ENCODE measurements at regions not wholly inside any gene's neighbourhood (a gene's known extent, or its start where the extent isn't known, plus 50 kb on each side); places are given as distances from the start of the nearest gene placed in this dataset.

DNA sequence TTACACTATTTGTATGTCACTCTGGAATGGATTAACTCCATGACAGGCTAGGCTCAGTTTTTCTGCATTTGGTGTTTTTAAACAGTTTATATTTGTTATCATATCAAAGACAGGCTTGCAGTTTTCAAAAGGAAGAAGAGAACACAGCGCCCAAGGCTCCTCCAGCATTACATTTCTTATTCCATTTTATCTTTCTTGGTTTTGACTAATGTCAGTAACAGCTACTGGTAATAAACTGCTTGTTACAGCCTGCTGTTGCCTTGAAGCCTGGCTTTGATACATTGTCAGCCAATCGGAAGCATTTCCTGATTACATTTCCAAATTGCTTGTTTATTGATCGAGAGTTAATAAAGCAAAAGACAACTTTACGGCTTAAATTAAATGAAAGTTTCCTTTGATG, 166.0 kb upstream of the MDFIC start:
- H3K4me1 ChIP-seq (ENCODE audit: control insufficient read depth, insufficient read depth, low read length, poor library complexity, severe bottlenecking) = no peaks in the 10 kb centered on the region
- H3K4me3 Mint-ChIP-seq = no peak overlapping the region
- H3K36me3 ChIP-seq (ENCODE audit: control insufficient read depth, insufficient read depth, low read length) = no peaks in the 10 kb centered on the region
- no peak overlapping the region for H3K4me3 ChIP-seq (ENCODE audit: low read depth, low read length)
- H3K4me1 Mint-ChIP-seq = peaks cover 0 to 2% (median 0%) of the 10 kb centered on the region in 4 donors
- no peak overlapping the region for H3K27ac ChIP-seq (ENCODE audit: insufficient read depth, low read length, poor library complexity, severe bottlenecking)
- H3K9me3 Mint-ChIP-seq = peaks cover 0 to 4% (median 0%) of the 10 kb centered on the region in 7 donors
- ATAC-seq (ENCODE audit: low read depth in 2 of 2) (no peak), DNase-seq (no peak)
- no peaks in the 10 kb centered on the region for H3K27me3 ChIP-seq (ENCODE audit: control insufficient read depth, insufficient read depth, low read length)
- H3K27ac Mint-ChIP-seq = no peak overlapping the region
- no peaks in the 10 kb centered on the region for H3K9me3 ChIP-seq (ENCODE audit: control insufficient read depth in 2 of 2, low read length in 2 of 2)
- no peaks in the 10 kb centered on the region for H3K36me3 Mint-ChIP-seq
- H3K27me3 Mint-ChIP-seq = peaks cover 4% of the 10 kb centered on the region

DNA sequence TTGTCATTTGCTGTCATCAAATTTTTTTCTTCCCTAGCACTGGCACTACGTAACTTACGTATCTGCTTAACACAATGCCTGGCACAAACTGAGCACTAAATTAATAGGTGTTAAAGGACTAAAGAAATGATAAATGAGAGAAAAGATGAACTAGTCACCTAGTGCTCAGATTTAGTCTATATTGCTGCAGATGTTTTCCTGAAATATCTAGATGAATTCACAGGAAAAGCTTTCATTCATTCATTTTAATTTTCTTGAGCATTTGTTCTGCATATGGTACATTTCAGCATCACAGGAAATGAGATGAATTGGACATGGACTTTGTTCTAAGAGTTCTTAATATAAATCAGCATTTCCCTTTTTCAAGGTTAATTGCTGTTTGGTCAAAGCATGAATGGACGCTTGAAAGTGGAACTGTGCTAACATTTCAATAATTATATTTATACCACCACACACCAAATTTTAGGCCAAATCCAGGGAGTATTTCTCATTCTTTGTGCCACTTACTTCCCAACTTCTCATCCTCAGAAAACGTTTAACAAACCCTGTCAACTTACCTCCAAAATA, 163.2 kb upstream of the MDFIC start:
- Mint-ChIP-seq H3K27ac (no peak overlapping the region), H3K9me3 (peaks cover 0 to 3% (median 0%) of the 10 kb centered on the region in 7 donors), H3K27me3 (peaks cover 1% of the 10 kb centered on the region), H3K36me3 (no peaks in the 10 kb centered on the region), H3K4me3 (no peak overlapping the region), H3K4me1 (no peaks in the 10 kb centered on the region)
- Histone ChIP-seq H3K27ac (ENCODE audit: insufficient read depth, low read length, poor library complexity, severe bottlenecking) (no peak overlapping the region), H3K4me3 (ENCODE audit: low read depth, low read length) (no peak overlapping the region), H3K36me3 (ENCODE audit: control insufficient read depth, insufficient read depth, low read length) (no peaks in the 10 kb centered on the region), H3K27me3 (ENCODE audit: control insufficient read depth, insufficient read depth, low read length) (no peaks in the 10 kb centered on the region), H3K9me3 (ENCODE audit: control insufficient read depth in 2 of 2, low read length in 2 of 2) (no peaks in the 10 kb centered on the region), H3K4me1 (ENCODE audit: control insufficient read depth, insufficient read depth, low read length, poor library complexity, severe bottlenecking) (no peaks in the 10 kb centered on the region)
- DNase-seq = no peak
- no peak for ATAC-seq (ENCODE audit: low read depth in 2 of 2)

DNA sequence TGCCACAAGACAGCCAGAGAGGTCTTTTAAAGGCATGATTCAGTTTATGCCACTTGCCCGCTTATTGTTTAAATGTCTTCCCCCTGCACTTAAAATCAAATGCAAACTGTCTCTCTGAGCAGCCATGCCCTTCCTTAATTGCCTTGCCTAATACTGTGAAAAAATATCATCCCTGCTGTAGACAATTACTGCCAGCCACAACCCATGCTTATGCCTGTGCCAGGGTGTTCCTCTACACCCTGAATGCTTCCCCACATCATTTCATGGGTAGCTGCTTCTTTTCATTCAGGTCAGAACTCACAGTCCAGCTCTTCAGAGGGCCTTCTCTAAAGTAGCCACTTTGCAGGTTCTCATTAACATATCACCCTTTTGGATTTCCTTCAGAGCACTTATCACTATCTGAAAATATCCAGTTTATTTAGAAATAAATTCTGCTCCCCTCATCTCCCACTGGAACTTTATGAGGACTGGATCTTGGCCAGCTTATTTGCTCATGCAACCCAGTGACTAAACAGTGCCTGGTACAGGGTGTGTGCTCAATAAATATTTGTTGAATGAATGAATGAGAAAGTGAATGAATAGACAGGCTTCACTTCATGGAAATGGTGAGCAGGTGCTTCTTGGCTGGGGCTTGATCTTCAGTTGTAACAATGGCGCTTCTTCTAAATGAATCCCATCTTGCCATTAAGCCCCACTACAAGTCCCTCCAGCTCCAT, 162.4 kb upstream of the MDFIC start:
- ATAC-seq (ENCODE audit: low read depth in 2 of 2) = no peak
- Histone ChIP-seq H3K36me3 (ENCODE audit: control insufficient read depth, insufficient read depth, low read length) (no peaks in the 10 kb centered on the region), H3K27ac (ENCODE audit: insufficient read depth, low read length, poor library complexity, severe bottlenecking) (no peak overlapping the region), H3K4me3 (ENCODE audit: low read depth, low read length) (no peak overlapping the region), H3K27me3 (ENCODE audit: control insufficient read depth, insufficient read depth, low read length) (no peaks in the 10 kb centered on the region), H3K9me3 (ENCODE audit: control insufficient read depth in 2 of 2, low read length in 2 of 2) (no peaks in the 10 kb centered on the region), H3K4me1 (ENCODE audit: control insufficient read depth, insufficient read depth, low read length, poor library complexity, severe bottlenecking) (no peaks in the 10 kb centered on the region)
- peaks cover 0 to 3% (median 0%) of the 10 kb centered on the region in 7 donors for H3K9me3 Mint-ChIP-seq
- peaks cover under 1% of the 10 kb centered on the region for H3K27me3 Mint-ChIP-seq
- H3K36me3 Mint-ChIP-seq = no peaks in the 10 kb centered on the region
- no peak for DNase-seq
- no peak overlapping the region for H3K27ac Mint-ChIP-seq
- H3K4me3 Mint-ChIP-seq = no peak overlapping the region
- no peaks in the 10 kb centered on the region for H3K4me1 Mint-ChIP-seq

DNA sequence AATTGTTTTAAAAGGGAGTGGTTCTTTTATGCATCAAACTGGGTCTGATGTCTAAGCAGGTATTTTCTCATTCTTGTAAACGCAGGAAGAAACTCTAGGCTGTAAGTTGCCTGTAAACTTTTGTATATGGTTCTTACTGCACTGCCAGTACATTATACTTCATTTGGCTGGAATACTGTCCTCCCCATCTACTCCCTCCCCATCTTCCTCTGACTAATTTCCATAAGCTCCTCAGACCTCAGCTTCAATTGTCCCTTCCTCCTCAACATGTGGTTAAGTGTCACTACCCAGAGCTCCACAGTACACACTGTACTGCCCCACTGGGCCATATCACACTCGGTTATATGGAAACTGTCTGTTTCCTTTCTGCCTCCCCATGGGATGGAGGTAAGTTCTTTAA, 161.4 kb upstream of the MDFIC start:
- no peak overlapping the region for H3K27ac Mint-ChIP-seq
- no peaks in the 10 kb centered on the region for H3K36me3 ChIP-seq (ENCODE audit: control insufficient read depth, insufficient read depth, low read length)

DNA sequence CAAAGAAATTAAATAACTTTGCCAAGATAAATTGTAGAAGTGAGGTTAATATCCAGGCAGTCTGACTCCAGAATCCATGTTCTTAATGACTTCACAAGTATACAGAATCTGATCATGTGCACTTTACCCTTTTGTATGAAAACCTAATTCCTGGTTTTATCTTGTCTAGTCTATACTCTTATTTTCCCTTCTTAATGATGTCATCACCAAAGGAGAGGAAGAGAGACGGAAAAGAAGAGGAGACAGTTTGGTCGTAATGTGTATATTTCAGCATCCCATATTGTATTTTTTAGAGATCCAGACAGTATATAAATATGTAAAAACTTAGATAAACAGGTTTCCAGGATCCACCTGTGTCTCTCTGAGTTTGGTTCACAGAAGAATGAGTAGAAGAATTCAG, 159.9 kb upstream of the MDFIC start:
- H3K27me3 ChIP-seq (ENCODE audit: control insufficient read depth, insufficient read depth, low read length) = no peaks in the 10 kb centered on the region
- H3K36me3 ChIP-seq (ENCODE audit: control insufficient read depth, insufficient read depth, low read length) = no peaks in the 10 kb centered on the region
- no peak overlapping the region for H3K4me3 ChIP-seq (ENCODE audit: low read depth, low read length)
- ATAC-seq (ENCODE audit: low read depth in 2 of 2) (no peak), DNase-seq (no peak)
- Mint-ChIP-seq H3K4me1 (no peaks in the 10 kb centered on the region), H3K27me3 (peaks cover 5% of the 10 kb centered on the region), H3K27ac (no peak overlapping the region), H3K36me3 (no peaks in the 10 kb centered on the region), H3K9me3 (peaks cover 0 to 3% (median 0%) of the 10 kb centered on the region in 7 donors), H3K4me3 (no peak overlapping the region)
- no peaks in the 10 kb centered on the region for H3K4me1 ChIP-seq (ENCODE audit: control insufficient read depth, insufficient read depth, low read length, poor library complexity, severe bottlenecking)
- no peak overlapping the region for H3K27ac ChIP-seq (ENCODE audit: insufficient read depth, low read length, poor library complexity, severe bottlenecking)
- no peaks in the 10 kb centered on the region for H3K9me3 ChIP-seq (ENCODE audit: control insufficient read depth in 2 of 2, low read length in 2 of 2)

More for the DNA sequence above, 161.4 kb upstream of the MDFIC start:
- Mint-ChIP-seq H3K4me3 (no peak overlapping the region), H3K27me3 (peaks cover 5% of the 10 kb centered on the region), H3K9me3 (peaks cover 0 to 3% (median 0%) of the 10 kb centered on the region in 7 donors), H3K4me1 (no peaks in the 10 kb centered on the region), H3K36me3 (no peaks in the 10 kb centered on the region)
- no peaks in the 10 kb centered on the region for H3K27me3 ChIP-seq (ENCODE audit: control insufficient read depth, insufficient read depth, low read length)
- no peaks in the 10 kb centered on the region for H3K4me1 ChIP-seq (ENCODE audit: control insufficient read depth, insufficient read depth, low read length, poor library complexity, severe bottlenecking)
- H3K9me3 ChIP-seq (ENCODE audit: control insufficient read depth in 2 of 2, low read length in 2 of 2) = no peaks in the 10 kb centered on the region
- DNase-seq (no peak), ATAC-seq (ENCODE audit: low read depth in 2 of 2) (no peak)
- no peak overlapping the region for H3K27ac ChIP-seq (ENCODE audit: insufficient read depth, low read length, poor library complexity, severe bottlenecking)
- no peak overlapping the region for H3K4me3 ChIP-seq (ENCODE audit: low read depth, low read length)

DNA sequence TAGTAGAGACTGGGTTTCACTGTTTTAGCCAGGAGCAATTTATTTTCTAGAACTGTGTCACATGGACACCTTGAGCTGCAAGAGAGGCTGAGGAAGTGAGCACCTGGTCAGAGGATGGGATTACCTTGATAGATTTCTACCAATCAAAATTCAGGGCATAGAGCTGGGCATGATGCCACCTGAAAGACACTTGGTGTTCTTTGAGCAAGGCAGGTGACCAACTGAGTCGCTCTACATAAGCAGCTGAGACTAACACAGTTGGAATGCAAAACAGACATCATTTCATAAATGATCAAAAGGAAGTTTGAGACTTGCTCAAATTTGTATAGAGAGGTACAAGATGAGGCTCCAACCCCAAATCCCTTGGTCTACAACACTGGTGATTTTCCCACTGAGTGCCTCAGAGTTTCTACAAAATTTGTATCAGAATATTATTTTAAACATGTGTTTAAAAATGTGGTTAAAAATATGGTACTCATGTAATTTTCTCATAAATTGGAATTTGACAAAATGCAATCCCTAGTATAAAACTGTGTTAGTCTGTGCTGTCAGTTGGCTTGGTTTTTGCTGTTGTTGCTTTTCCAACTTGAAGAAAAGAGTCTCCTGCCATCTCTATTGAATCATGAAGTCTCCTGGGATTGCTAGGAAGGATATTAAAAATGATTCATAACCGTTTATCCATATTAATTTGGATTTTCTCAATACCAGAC, 156.4 kb upstream of the MDFIC start:
- no peak overlapping the region for H3K27ac ChIP-seq (ENCODE audit: insufficient read depth, low read length, poor library complexity, severe bottlenecking)

DNA sequence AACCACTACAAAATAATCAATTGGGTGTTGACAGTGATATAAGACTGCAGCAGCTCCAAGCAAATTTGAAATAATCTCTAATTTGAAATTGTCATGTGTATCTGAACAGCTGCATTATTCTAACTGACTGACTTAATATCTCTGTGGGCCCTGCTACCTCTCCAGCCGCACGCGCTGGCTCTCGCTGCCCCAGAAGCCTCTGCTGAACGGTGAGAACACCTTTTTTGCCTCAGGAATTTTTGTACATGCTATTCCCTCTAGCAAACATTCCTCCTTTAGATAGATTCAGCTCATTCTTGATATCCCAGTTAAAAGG, 155.9 kb upstream of the MDFIC start:
- Mint-ChIP-seq H3K4me1 (no peaks in the 10 kb centered on the region), H3K9me3 (peaks cover 0 to 3% (median 0%) of the 10 kb centered on the region in 7 donors), H3K27me3 (peaks cover 5% of the 10 kb centered on the region), H3K36me3 (no peaks in the 10 kb centered on the region), H3K27ac (no peak overlapping the region), H3K4me3 (no peak overlapping the region)
- Histone ChIP-seq H3K27ac (ENCODE audit: insufficient read depth, low read length, poor library complexity, severe bottlenecking) (no peak overlapping the region), H3K4me1 (ENCODE audit: control insufficient read depth, insufficient read depth, low read length, poor library complexity, severe bottlenecking) (no peaks in the 10 kb centered on the region), H3K27me3 (ENCODE audit: control insufficient read depth, insufficient read depth, low read length) (no peaks in the 10 kb centered on the region), H3K36me3 (ENCODE audit: control insufficient read depth, insufficient read depth, low read length) (no peaks in the 10 kb centered on the region), H3K4me3 (ENCODE audit: low read depth, low read length) (no peak overlapping the region), H3K9me3 (ENCODE audit: control insufficient read depth in 2 of 2, low read length in 2 of 2) (no peaks in the 10 kb centered on the region)
- DNase-seq = no peak
- no peak for ATAC-seq (ENCODE audit: low read depth in 2 of 2)

More for the DNA sequence above, 156.4 kb upstream of the MDFIC start:
- Mint-ChIP-seq H3K36me3 (no peaks in the 10 kb centered on the region), H3K9me3 (peaks cover 0 to 3% (median 0%) of the 10 kb centered on the region in 7 donors), H3K27ac (no peak overlapping the region), H3K27me3 (peaks cover 5% of the 10 kb centered on the region), H3K4me1 (no peaks in the 10 kb centered on the region), H3K4me3 (no peak overlapping the region)
- Histone ChIP-seq H3K36me3 (ENCODE audit: control insufficient read depth, insufficient read depth, low read length) (no peaks in the 10 kb centered on the region), H3K4me1 (ENCODE audit: control insufficient read depth, insufficient read depth, low read length, poor library complexity, severe bottlenecking) (no peaks in the 10 kb centered on the region), H3K27me3 (ENCODE audit: control insufficient read depth, insufficient read depth, low read length) (no peaks in the 10 kb centered on the region), H3K4me3 (ENCODE audit: low read depth, low read length) (no peak overlapping the region), H3K9me3 (ENCODE audit: control insufficient read depth in 2 of 2, low read length in 2 of 2) (no peaks in the 10 kb centered on the region)
- no peak for DNase-seq
- ATAC-seq (ENCODE audit: low read depth in 2 of 2) = no peak
